GM12878 (cell line): ENCODE measurements at regions not wholly inside any gene's neighbourhood (a gene's known extent, or its start where the extent isn't known, plus 50 kb on each side); places are given as distances from the start of the nearest gene placed in this dataset.

Experiments
- ATAC-seq: fragments of 200-7000 bp; cut with Tn5 transposase; 3 replicates; pipeline ENCODE4 v1.9.1; 2020; ENCODE audit warnings: mild to moderate bottlenecking, moderate library complexity
- BruUV-seq: library from RNA; stranded (reverse); fragments of 400-500 nt; replicated peaks from 2 replicates; lab custom pipeline; 2021; lab: Mats Ljungman, UMichigan
- CTCF ChIA-PET: fragments of 300-600 bp; sonication (Branson Sonifier 250); formaldehyde crosslinking; extraction: SDS; loops from one replicate; lab custom pipeline; 2021; ENCODE audit warnings: inconsistent platforms; lab: Yijun Ruan, JAX
- POLR2A ChIA-PET: fragments of 350-600 bp; formaldehyde crosslinking; extraction: SDS; loops from one replicate; lab custom pipeline; 2021; ENCODE audit warnings: inconsistent platforms; lab: Charles Lee
- RAD21 ChIA-PET: fragments of 300-600 bp; sonication (Branson Sonifier 250); formaldehyde crosslinking; loops from one replicate; lab custom pipeline; 2023; ENCODE audit warnings: antibody characterized with exemption; ENCODE audit not compliant: unreplicated experiment; lab: Charles Lee
- SMC1A ChIA-PET: fragments of 300-600 bp; sonication (Branson Sonifier 250); formaldehyde crosslinking; loops from one replicate; lab custom pipeline; 2023; ENCODE audit not compliant: unreplicated experiment, uncharacterized antibody; lab: Charles Lee
- DNase-seq: peaks from one replicate; pipeline ENCODE4 v3.0.0-alpha.2; 2011; ENCODE audit warnings: low read depth, low spot score
- FAIRE-seq: peaks from 3 replicates; lab custom pipeline; 2011; peaks lifted over from hg19 to GRCh38; lab: Jason Lieb, UNC
- H2AFZ ChIP-seq: 2 replicates; pipeline ENCODE4 v1.6.0; 2011; ENCODE audit warnings: low read depth, low read length, control low read depth; ENCODE audit not compliant: control insufficient read depth
- H3K27ac ChIP-seq: 2 replicates; pipeline ENCODE4 v1.5.1; 2011; ENCODE audit warnings: control low read depth; ENCODE audit not compliant: control insufficient read depth, insufficient read depth
- H3K27me3 ChIP-seq, 2 experiments: replicated peaks in 1 of 2; 2 replicates each; pipeline versions ENCODE4 v1.6.0 to v1.6.1; 2011; ENCODE audit warnings: low read length in 1 of 2; ENCODE audit not compliant: control insufficient read depth in 2 of 2, insufficient read depth in 2 of 2
- H3K36me3 ChIP-seq, 2 experiments: 2 replicates each; pipeline ENCODE4 v1.5.1; 2011; ENCODE audit warnings: low read length in 1 of 2; ENCODE audit not compliant: control insufficient read depth in 2 of 2, insufficient read depth in 2 of 2
- H3K4me1 ChIP-seq: 2 replicates; pipeline ENCODE4 v1.6.1; 2011; ENCODE audit warnings: mild to moderate bottlenecking, low read length, moderate library complexity, mixed read lengths; ENCODE audit not compliant: control insufficient read depth, insufficient read depth
- H3K4me2 ChIP-seq: 2 replicates; pipeline ENCODE4 v1.6.0; 2011; ENCODE audit warnings: control low read depth; ENCODE audit not compliant: control insufficient read depth, insufficient read depth
- H3K4me3 ChIP-seq: fragments of 200-600 bp; sonication (generic); 2 replicates; pipeline ENCODE4 v1.5.1; 2016
- H3K79me2 ChIP-seq: 2 replicates; pipeline ENCODE4 v1.6.0; 2011; ENCODE audit warnings: low read length; ENCODE audit not compliant: control insufficient read depth, insufficient read depth
- H3K9ac ChIP-seq: 2 replicates; pipeline ENCODE4 v1.8.0; 2011; ENCODE audit warnings: low read length, control low read depth, mixed read lengths; ENCODE audit not compliant: control insufficient read depth, insufficient read depth
- H3K9me3 ChIP-seq: replicated peaks from 3 replicates; pipeline ENCODE4 v1.5.1; 2011; ENCODE audit warnings: mild to moderate bottlenecking, low read length; ENCODE audit not compliant: control insufficient read depth, insufficient read depth
- H4K20me1 ChIP-seq: 2 replicates; pipeline ENCODE4 v1.6.0; 2011; ENCODE audit not compliant: control insufficient read depth, insufficient read depth
- IKZF2 ChIP-seq, 2 experiments: fragments of 450-650 bp; IDR thresholded peaks; 2 replicates each; pipeline ENCODE4 v1.6.1; 2017; ENCODE audit warnings: mild to moderate bottlenecking in 2 of 2, moderate library complexity in 2 of 2
- SPI1 ChIP-seq: IDR thresholded peaks from 2 replicates; pipeline ENCODE4 v1.6.1; 2011; ENCODE audit warnings: low read depth, mild to moderate bottlenecking, low read length, moderate library complexity, borderline replicate concordance; ENCODE audit not compliant: insufficient read depth
- WGBS: methylation state at CpG from one replicate; pipeline ENCODE4 v1.1.6; 2016; ENCODE audit warnings: low lambda C conversion rate; ENCODE audit not compliant: insufficient replicate concordance, insufficient coverage; ENCODE audit errors: missing lambda C conversion rate; 5-methylcytosine and 5-hydroxymethylcytosine counted together
- in situ Hi-C: fragments of 300-500 bp; cut with MboI; formaldehyde crosslinking; loops from 9 replicates; pipeline ENCODE4 v1.14.3; 2018; ENCODE audit warnings: mixed read lengths
- intact Hi-C: fragments of 100-400 bp; cut with micrococcal nuclease; formaldehyde crosslinking; loops from one replicate; pipeline ENCODE4 v1.14.2; 2022; ENCODE audit not compliant: unreplicated experiment
- TF ChIP-seq, protein P1 (sequence below): fragments of 450-650 bp; IDR thresholded peaks from 2 replicates; pipeline ENCODE4 v1.6.1; 2017; ENCODE audit warnings: mild to moderate bottlenecking, moderate library complexity

- TF ChIP-seq, protein P1, sequence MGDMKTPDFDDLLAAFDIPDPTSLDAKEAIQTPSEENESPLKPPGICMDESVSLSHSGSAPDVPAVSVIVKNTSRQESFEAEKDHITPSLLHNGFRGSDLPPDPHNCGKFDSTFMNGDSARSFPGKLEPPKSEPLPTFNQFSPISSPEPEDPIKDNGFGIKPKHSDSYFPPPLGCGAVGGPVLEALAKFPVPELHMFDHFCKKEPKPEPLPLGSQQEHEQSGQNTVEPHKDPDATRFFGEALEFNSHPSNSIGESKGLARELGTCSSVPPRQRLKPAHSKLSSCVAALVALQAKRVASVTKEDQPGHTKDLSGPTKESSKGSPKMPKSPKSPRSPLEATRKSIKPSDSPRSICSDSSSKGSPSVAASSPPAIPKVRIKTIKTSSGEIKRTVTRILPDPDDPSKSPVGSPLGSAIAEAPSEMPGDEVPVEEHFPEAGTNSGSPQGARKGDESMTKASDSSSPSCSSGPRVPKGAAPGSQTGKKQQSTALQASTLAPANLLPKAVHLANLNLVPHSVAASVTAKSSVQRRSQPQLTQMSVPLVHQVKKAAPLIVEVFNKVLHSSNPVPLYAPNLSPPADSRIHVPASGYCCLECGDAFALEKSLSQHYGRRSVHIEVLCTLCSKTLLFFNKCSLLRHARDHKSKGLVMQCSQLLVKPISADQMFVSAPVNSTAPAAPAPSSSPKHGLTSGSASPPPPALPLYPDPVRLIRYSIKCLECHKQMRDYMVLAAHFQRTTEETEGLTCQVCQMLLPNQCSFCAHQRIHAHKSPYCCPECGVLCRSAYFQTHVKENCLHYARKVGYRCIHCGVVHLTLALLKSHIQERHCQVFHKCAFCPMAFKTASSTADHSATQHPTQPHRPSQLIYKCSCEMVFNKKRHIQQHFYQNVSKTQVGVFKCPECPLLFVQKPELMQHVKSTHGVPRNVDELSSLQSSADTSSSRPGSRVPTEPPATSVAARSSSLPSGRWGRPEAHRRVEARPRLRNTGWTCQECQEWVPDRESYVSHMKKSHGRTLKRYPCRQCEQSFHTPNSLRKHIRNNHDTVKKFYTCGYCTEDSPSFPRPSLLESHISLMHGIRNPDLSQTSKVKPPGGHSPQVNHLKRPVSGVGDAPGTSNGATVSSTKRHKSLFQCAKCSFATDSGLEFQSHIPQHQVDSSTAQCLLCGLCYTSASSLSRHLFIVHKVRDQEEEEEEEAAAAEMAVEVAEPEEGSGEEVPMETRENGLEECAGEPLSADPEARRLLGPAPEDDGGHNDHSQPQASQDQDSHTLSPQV = no peak
Measured at GRCh38 chr3:191543897-191544296, 82.9 kb downstream of the PYDC2 start (continued).

- TF ChIP-seq IKZF2 (IDR thresholded peaks at IDR 0.05) (no peak), SPI1 (peak; percentile 51; the same call in 1 of the 2 replicates)
- FAIRE-seq (no peak), DNase-seq (no peak), ATAC-seq (peak; percentile 61)
- Histone ChIP-seq H4K20me1 (no peaks in the 10 kb centered on the region), H3K9ac (no peak overlapping the region), H3K4me2 (no peak overlapping the region), H3K27ac (no peak overlapping the region), H3K79me2 (no peaks in the 10 kb centered on the region), H2AFZ (no peak overlapping the region), H3K36me3 (no peaks in the 10 kb centered on the region), H3K9me3 (no peaks in the 10 kb centered on the region), H3K4me3 (no peak overlapping the region), H3K4me1 (no peaks in the 10 kb centered on the region), H3K27me3 (no peaks in the 10 kb centered on the region)
- ChIA-PET CTCF (no interaction called here), RAD21 (no interaction called here), SMC1A (no interaction called here), POLR2A (no interaction called here)
- WGBS = 0% methylated on average over 1 of the region's 1 CpG
- no TSS peak for BruUV-seq
- intact Hi-C loops (no loop called here), in situ Hi-C loops (no loop called here)
Measured at GRCh38 chr3:191549357-191549756, 88.4 kb downstream of the PYDC2 start.
